K562 (cell line): ENCODE measurements at regions not wholly inside any gene's neighbourhood (a gene's known extent, or its start where the extent isn't known, plus 50 kb on each side); places are given as distances from the start of the nearest gene placed in this dataset.

Source experiments
- ATAC-seq: fragments of 200-7000 bp; cut with Tn5 transposase; 3 replicates; pipeline ENCODE4 v1.9.1; 2020; ENCODE audit warnings: moderate library complexity
- BruUV-seq: library from RNA; stranded (reverse); fragments of 400-500 nt; replicated peaks from 2 replicates; lab custom pipeline; 2021; lab: Mats Ljungman, UMichigan
- CTCF ChIA-PET: fragments of 300-600 bp; formaldehyde crosslinking; extraction: SDS; loops from one replicate; lab custom pipeline; 2021; ENCODE audit warnings: low intra/inter-chr PET ratio; lab: Yijun Ruan, JAX
- POLR2A ChIA-PET: fragments of 300-600, 350-650 bp; sonication (Branson Sonifier 250); formaldehyde crosslinking; extraction: SDS; loops from one replicate; lab custom pipeline; 2021; ENCODE audit warnings: antibody characterized with exemption, inconsistent platforms; lab: Yijun Ruan, JAX
- DNase-seq, 4 experiments: peaks; one replicate each; pipeline versions ENCODE4 v3.0.0 to v3.0.0-alpha.2; 2011 to 2018; ENCODE audit warnings: low spot score in 3 of 4, mixed read lengths in 3 of 4; ENCODE audit errors: extremely low read depth in 1 of 4
- FAIRE-seq: peaks from 2 replicates; lab custom pipeline; 2011; peaks lifted over from hg19 to GRCh38; lab: Jason Lieb, UNC
- H2AFZ ChIP-seq: 2 replicates; pipeline ENCODE4 v1.6.0; 2011; ENCODE audit warnings: low read depth, low read length, control low read depth, inconsistent platforms
- H3K27ac ChIP-seq: fragments of 200-600 bp; 3 replicates; pipeline ENCODE4 v1.8.0; 2011; ENCODE audit warnings: low read depth, mild to moderate bottlenecking, control low read depth, inconsistent platforms, low read length, moderate library complexity, mixed read lengths; ENCODE audit errors: extremely low read depth
- H3K27me3 ChIP-seq, 2 experiments: fragments of 300-600 bp in 1 of 2; 2 replicates in 1 of 2; 3 replicates in 1 of 2; pipeline versions ENCODE4 v1.6.0 to v1.8.0; 2011; ENCODE audit warnings: inconsistent platforms in 2 of 2, low read length in 2 of 2, mild to moderate bottlenecking in 1 of 2, mixed read lengths in 1 of 2, moderate library complexity in 1 of 2; ENCODE audit not compliant: control insufficient read depth in 2 of 2, insufficient read depth in 2 of 2
- H3K36me3 ChIP-seq: fragments of 300-600 bp; 3 replicates; pipeline ENCODE4 v1.8.0; 2011; ENCODE audit warnings: mild to moderate bottlenecking, low read length, inconsistent platforms; ENCODE audit not compliant: control insufficient read depth, insufficient read depth
- H3K4me1 ChIP-seq, 2 experiments: fragments of 200-600 bp in 1 of 2; replicated peaks in 1 of 2; 2 replicates in 1 of 2; 3 replicates in 1 of 2; pipeline versions ENCODE4 v1.5.1 to v1.8.0; 2011; ENCODE audit warnings: inconsistent platforms in 2 of 2, low read length in 2 of 2, mild to moderate bottlenecking in 1 of 2, mixed read lengths in 1 of 2, moderate library complexity in 1 of 2; ENCODE audit not compliant: control insufficient read depth in 2 of 2, insufficient read depth in 2 of 2
- H3K4me2 ChIP-seq: 2 replicates; pipeline ENCODE4 v1.6.1; 2011; ENCODE audit warnings: low read length, control low read depth, inconsistent platforms, mixed read lengths; ENCODE audit not compliant: insufficient read depth
- H3K4me3 ChIP-seq: fragments of 200-600 bp; sonication (generic), shearing (Covaris generic); 2 replicates; pipeline ENCODE4 v1.5.1; 2016; ENCODE audit warnings: control low read depth, inconsistent platforms
- H3K79me2 ChIP-seq: fragments of 200-600 bp; 3 replicates; pipeline ENCODE4 v1.8.0; 2011; ENCODE audit warnings: low read length, inconsistent platforms; ENCODE audit not compliant: control insufficient read depth, insufficient read depth
- H3K9ac ChIP-seq, 2 experiments: 2 replicates each; pipeline versions ENCODE4 v1.6.0 to v1.6.1; 2011; ENCODE audit warnings: low read depth in 2 of 2, low read length in 2 of 2, control low read depth in 1 of 2, inconsistent platforms in 1 of 2, mild to moderate bottlenecking in 1 of 2, mixed read lengths in 1 of 2; ENCODE audit not compliant: insufficient read depth in 1 of 2
- H3K9me1 ChIP-seq: one replicate; pipeline ENCODE4 v1.6.0; 2011; ENCODE audit warnings: inconsistent platforms, mild to moderate bottlenecking, low read length, moderate library complexity; ENCODE audit not compliant: control insufficient read depth, insufficient read depth
- H3K9me3 ChIP-seq: replicated peaks from 2 replicates; pipeline ENCODE4 v1.5.1; 2011; ENCODE audit warnings: low read depth, low read length, inconsistent platforms; ENCODE audit not compliant: control insufficient read depth, insufficient read depth
- H4K20me1 ChIP-seq: replicated peaks from 2 replicates; pipeline ENCODE4 v1.6.1; 2011; ENCODE audit warnings: low read length, inconsistent platforms, mixed read lengths; ENCODE audit not compliant: control insufficient read depth, insufficient read depth
- RBM25 ChIP-seq: fragments of 200-400 bp; formaldehyde crosslinking; IDR thresholded peaks from 2 replicates; pipeline ENCODE4 v1.6.1; 2018; ENCODE audit warnings: low read length, low read depth, moderate library complexity; ENCODE audit not compliant: severe bottlenecking
- RBM34 ChIP-seq: fragments of 200-400 bp; formaldehyde crosslinking; IDR thresholded peaks from 2 replicates; pipeline ENCODE4 v1.6.1; 2018; ENCODE audit warnings: low read length, borderline replicate concordance; ENCODE audit not compliant: insufficient read depth
- SMC3 ChIP-seq: conservative IDR thresholded peaks from 2 replicates; pipeline ENCODE4 v1.6.1; 2011; ENCODE audit warnings: low read depth, low read length, improper control_type of control experiment; ENCODE audit not compliant: insufficient read depth
- TAF1 ChIP-seq: IDR thresholded peaks from 2 replicates; pipeline ENCODE4 v1.6.1; 2011; ENCODE audit warnings: mild to moderate bottlenecking, low read length, moderate library complexity; ENCODE audit not compliant: insufficient read depth, control insufficient read depth, severe bottlenecking; ENCODE audit errors: extremely low read depth
- TRIM28 ChIP-seq: fragments of 450-650 bp; IDR thresholded peaks from 2 replicates; pipeline ENCODE4 v1.6.1; 2017
- ZC3H11A ChIP-seq: IDR thresholded peaks from 2 replicates; pipeline ENCODE4 v1.6.1; 2012; ENCODE audit warnings: low read depth, low read length, improper control_type of control experiment
- WGBS: fragments of 100-300 bp; shearing (Covaris generic); methylation state at CpG from one replicate; pipeline ENCODE4 v1.1.6; 2016; ENCODE audit warnings: low coverage, mixed read lengths; ENCODE audit not compliant: insufficient coverage; ENCODE audit errors: missing lambda C conversion rate; 5-methylcytosine and 5-hydroxymethylcytosine counted together
- in situ Hi-C: fragments of 300-500 bp; cut with MboI; formaldehyde crosslinking; loops from 4 replicates; pipeline ENCODE4 v1.15.0; 2018; ENCODE audit warnings: inconsistent platforms, mixed read lengths
- intact Hi-C: fragments of 100-400 bp; cut with micrococcal nuclease; formaldehyde crosslinking; loops from 2 replicates; pipeline ENCODE4 v1.14.2; 2022
- TF ChIP-seq, protein P1 (sequence below): fragments of 450-650 bp; conservative IDR thresholded peaks from 2 replicates; pipeline ENCODE4 v1.6.1; 2016; ENCODE audit warnings: missing genetic modification characterization, low read depth, mild to moderate bottlenecking, missing compliant biosample characterization, moderate library complexity
- TF ChIP-seq, protein P2 (sequence below), 2 experiments: fragments of 450-650 bp in 1 of 2; IDR thresholded peaks; 2 replicates each; pipeline ENCODE4 v1.6.1; 2011 to 2017; ENCODE audit warnings: low read depth in 2 of 2, antibody characterized with exemption in 1 of 2, borderline replicate concordance in 1 of 2, low read length in 1 of 2, mild to moderate bottlenecking in 1 of 2, mixed read lengths in 1 of 2; ENCODE audit not compliant: control insufficient read depth in 1 of 2

DNA sequence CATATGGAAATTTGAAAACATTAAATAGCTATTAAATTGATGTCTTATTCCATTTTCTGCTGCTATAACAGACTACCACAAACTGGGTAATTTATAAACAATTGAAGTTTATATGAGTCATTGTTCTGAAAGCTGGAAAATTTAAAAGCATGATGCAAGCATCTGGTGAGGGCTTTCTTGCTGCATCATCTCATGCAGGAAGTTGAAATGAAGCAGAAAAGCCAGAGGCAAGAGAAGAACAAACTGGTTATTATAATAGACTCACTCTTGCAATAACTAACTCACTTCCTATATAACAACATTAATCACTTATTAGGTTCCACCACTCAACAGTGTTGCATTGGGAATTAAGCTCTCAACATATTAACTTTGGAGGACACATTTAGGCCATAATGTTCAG is 1277.4 kb downstream of the LRFN5 start (continued):
- TF ChIP-seq, protein P1, sequence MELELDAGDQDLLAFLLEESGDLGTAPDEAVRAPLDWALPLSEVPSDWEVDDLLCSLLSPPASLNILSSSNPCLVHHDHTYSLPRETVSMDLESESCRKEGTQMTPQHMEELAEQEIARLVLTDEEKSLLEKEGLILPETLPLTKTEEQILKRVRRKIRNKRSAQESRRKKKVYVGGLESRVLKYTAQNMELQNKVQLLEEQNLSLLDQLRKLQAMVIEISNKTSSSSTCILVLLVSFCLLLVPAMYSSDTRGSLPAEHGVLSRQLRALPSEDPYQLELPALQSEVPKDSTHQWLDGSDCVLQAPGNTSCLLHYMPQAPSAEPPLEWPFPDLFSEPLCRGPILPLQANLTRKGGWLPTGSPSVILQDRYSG (tag) = no peak
- TF ChIP-seq, protein P2, sequence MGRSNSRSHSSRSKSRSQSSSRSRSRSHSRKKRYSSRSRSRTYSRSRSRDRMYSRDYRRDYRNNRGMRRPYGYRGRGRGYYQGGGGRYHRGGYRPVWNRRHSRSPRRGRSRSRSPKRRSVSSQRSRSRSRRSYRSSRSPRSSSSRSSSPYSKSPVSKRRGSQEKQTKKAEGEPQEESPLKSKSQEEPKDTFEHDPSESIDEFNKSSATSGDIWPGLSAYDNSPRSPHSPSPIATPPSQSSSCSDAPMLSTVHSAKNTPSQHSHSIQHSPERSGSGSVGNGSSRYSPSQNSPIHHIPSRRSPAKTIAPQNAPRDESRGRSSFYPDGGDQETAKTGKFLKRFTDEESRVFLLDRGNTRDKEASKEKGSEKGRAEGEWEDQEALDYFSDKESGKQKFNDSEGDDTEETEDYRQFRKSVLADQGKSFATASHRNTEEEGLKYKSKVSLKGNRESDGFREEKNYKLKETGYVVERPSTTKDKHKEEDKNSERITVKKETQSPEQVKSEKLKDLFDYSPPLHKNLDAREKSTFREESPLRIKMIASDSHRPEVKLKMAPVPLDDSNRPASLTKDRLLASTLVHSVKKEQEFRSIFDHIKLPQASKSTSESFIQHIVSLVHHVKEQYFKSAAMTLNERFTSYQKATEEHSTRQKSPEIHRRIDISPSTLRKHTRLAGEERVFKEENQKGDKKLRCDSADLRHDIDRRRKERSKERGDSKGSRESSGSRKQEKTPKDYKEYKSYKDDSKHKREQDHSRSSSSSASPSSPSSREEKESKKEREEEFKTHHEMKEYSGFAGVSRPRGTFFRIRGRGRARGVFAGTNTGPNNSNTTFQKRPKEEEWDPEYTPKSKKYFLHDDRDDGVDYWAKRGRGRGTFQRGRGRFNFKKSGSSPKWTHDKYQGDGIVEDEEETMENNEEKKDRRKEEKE (IDR thresholded peaks at IDR 0.05; ENCODE audit: borderline replicate concordance in 1 of 2, control insufficient read depth in 1 of 2, low read depth in 2 of 2, low read length in 1 of 2) = no peak

DNA sequence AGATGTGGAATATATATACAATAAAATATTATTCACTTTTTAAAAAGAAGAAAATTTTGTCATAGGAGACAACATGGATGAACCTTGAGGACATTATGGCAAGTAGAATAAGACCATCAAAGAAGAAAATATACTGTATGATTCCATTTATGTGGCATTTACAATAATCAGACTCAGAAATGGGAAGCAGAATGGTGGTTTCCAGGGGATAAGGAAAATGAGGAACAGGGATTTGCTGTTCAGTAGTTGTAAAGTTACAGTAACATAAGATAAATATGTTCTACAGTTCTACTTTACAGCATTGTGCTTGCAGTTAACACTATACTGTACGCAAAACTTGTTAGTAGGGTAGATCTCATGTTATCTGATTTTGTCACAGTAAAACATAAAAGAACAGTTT is 1271.0 kb downstream of the LRFN5 start:
- DNase-seq (no peak), ATAC-seq (no peak), FAIRE-seq (no peak)
- Histone ChIP-seq H3K9ac (no peak overlapping the region), H2AFZ (no peak overlapping the region), H4K20me1 (no peaks in the 10 kb centered on the region), H3K9me3 (no peaks in the 10 kb centered on the region), H3K9me1 (no peaks in the 10 kb centered on the region), H3K4me2 (no peak overlapping the region), H3K79me2 (no peaks in the 10 kb centered on the region), H3K4me1 (no peaks in the 10 kb centered on the region), H3K36me3 (no peaks in the 10 kb centered on the region), H3K27me3 (no peaks in the 10 kb centered on the region), H3K27ac (no peak overlapping the region), H3K4me3 (no peak overlapping the region)
- ChIA-PET POLR2A (no interaction called here), CTCF (no interaction called here)
- in situ Hi-C loops (no loop called here), intact Hi-C loops (no loop called here)
- 25% methylated on average over 1 of the region's 1 CpG for WGBS
- no TSS peak for BruUV-seq
- TF ChIP-seq SMC3 (no peak), TRIM28 (no peak), RBM34 (no peak), RBM25 (no peak), ZC3H11A (no peak), TAF1 (no peak)
